HCT116 (cell line): ENCODE measurements at regions not wholly inside any gene's neighbourhood (a gene's known extent, or its start where the extent isn't known, plus 50 kb on each side); places are given as distances from the start of the nearest gene placed in this dataset.

Source experiments
- CBX3 ChIP-seq: IDR thresholded peaks from 2 replicates; pipeline ENCODE4 v1.6.1; 2012; ENCODE audit warnings: low read depth
- CTCF ChIP-seq, 3 experiments: fragments of 200-600 bp in 1 of 3; sonication (generic) in 1 of 3; IDR thresholded peaks in 2 of 3; conservative IDR thresholded peaks in 1 of 3; 2 replicates each; pipeline ENCODE4 v1.5.1; 2012 to 2017; ENCODE audit warnings: low read depth in 2 of 3, low read length in 2 of 3, antibody characterized with exemption in 1 of 3, borderline replicate concordance in 1 of 3, control low read depth in 1 of 3, mild to moderate bottlenecking in 1 of 3, mixed read lengths in 1 of 3, mixed run types in 1 of 3, moderate library complexity in 1 of 3; ENCODE audit not compliant: insufficient read depth in 1 of 3
- EGR1 ChIP-seq: IDR thresholded peaks from 2 replicates; pipeline ENCODE4 v1.6.1; 2012; ENCODE audit warnings: low read depth
- ELF1 ChIP-seq: IDR thresholded peaks from 2 replicates; pipeline ENCODE4 v1.6.1; 2012; ENCODE audit warnings: low read depth, borderline replicate concordance
- JUND ChIP-seq: IDR thresholded peaks from 2 replicates; pipeline ENCODE4 v1.6.1; 2012
- MAX ChIP-seq: IDR thresholded peaks from 2 replicates; pipeline ENCODE4 v1.6.1; 2012
- POLR2A ChIP-seq: IDR thresholded peaks from 2 replicates; pipeline ENCODE4 v1.7.0; 2011; ENCODE audit warnings: borderline replicate concordance; ENCODE audit not compliant: insufficient read depth, insufficient read length; ENCODE audit errors: extremely low read depth
- SRF ChIP-seq: IDR thresholded peaks from 2 replicates; pipeline ENCODE4 v1.6.1; 2012; ENCODE audit warnings: low read depth
- ZNF274 ChIP-seq: fragments of 200-500 bp; sonication (Bioruptor generic); IDR thresholded peaks from 2 replicates; pipeline ENCODE4 v1.6.1; 2014; ENCODE audit warnings: mild to moderate bottlenecking, low read depth, low read length, inconsistent platforms

GRCh38 chr18:41751161-41751560, 203.9 kb upstream of the PIK3C3 start:
- TF ChIP-seq CTCF (IDR thresholded peaks at IDR 0.05 in 2 of 3, conservative IDR thresholded peaks at IDR 0.05 in 1 of 3; ENCODE audit: borderline replicate concordance in 1 of 3, insufficient read depth in 1 of 3, low read depth in 2 of 3, low read length in 2 of 3) (no peak), JUND (no peak), ELF1 (no peak), CBX3 (no peak), SRF (no peak), POLR2A (no peak), EGR1 (no peak), MAX (no peak), ZNF274 (no peak)
